ENCODE measurements at regions not wholly inside any gene's neighbourhood (a gene's known extent, or its start where the extent isn't known, plus 50 kb on each side); places are given as distances from the start of the nearest gene placed in this dataset.

DNA sequence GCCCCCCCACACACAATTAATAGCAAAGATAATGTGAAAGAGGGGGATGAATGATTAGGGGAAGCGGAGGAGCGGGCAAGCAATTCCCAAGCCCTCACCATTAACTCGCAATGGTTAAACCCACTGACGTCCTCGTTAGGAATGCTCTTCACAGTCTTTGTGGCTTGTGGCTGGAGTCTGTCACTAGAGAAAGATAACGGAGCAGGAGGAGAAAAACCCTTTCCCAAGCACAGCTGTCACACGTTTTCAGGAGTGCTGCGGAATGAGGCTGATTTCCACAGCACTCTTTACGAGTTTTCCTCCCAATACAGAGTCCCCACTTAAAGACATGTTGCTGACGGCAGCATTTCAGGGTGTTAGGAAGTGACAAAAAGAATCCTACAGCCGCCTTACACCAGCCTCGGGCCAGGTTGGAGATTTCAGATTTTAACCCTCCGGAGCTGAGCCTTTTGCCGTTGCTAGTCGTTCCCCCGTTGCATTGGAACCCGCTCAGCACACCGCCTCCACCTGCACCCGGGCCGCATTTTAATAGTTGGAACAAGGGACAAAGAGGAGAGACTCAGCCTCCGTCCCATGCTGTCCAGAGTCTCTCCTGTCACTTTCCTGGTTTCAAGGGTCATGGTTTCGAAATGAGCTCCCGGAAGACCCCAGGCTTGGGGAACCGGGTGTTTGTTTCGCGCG is 92.2 kb downstream of the GEMIN8 start:
- TF ChIP-seq, protein P1, sequence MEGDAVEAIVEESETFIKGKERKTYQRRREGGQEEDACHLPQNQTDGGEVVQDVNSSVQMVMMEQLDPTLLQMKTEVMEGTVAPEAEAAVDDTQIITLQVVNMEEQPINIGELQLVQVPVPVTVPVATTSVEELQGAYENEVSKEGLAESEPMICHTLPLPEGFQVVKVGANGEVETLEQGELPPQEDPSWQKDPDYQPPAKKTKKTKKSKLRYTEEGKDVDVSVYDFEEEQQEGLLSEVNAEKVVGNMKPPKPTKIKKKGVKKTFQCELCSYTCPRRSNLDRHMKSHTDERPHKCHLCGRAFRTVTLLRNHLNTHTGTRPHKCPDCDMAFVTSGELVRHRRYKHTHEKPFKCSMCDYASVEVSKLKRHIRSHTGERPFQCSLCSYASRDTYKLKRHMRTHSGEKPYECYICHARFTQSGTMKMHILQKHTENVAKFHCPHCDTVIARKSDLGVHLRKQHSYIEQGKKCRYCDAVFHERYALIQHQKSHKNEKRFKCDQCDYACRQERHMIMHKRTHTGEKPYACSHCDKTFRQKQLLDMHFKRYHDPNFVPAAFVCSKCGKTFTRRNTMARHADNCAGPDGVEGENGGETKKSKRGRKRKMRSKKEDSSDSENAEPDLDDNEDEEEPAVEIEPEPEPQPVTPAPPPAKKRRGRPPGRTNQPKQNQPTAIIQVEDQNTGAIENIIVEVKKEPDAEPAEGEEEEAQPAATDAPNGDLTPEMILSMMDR (conservative IDR thresholded peaks at IDR 0.05), result no peak
- no peak for TF ChIP-seq ZFX (IDR thresholded peaks at IDR 0.05)

All from C4-2B (cell line).